MM.1S (cell line): ENCODE measurements at regions not wholly inside any gene's neighbourhood (a gene's known extent, or its start where the extent isn't known, plus 50 kb on each side); places are given as distances from the start of the nearest gene placed in this dataset.

Experiments used
- EZH2 ChIP-seq: fragments of 300-600 bp; sonication (generic); optimal IDR thresholded peaks from 2 replicates; pipeline ENCODE3; 2017; ENCODE audit warnings: low read depth, mild to moderate bottlenecking, antibody characterized with exemption, low read length, mixed read lengths
- EZH2phosphoT487 ChIP-seq: fragments of 300-600 bp; sonication (generic); IDR thresholded peaks from 2 replicates; pipeline ENCODE4 v1.6.1; 2018; ENCODE audit warnings: antibody characterized with exemption, low read length
- TF ChIP-seq, protein P1 (sequence below): fragments of 300-600 bp; sonication (generic); IDR thresholded peaks from 2 replicates; pipeline ENCODE4 v1.5.1; 2016; ENCODE audit warnings: antibody characterized with exemption, low read length, mixed read lengths

DNA sequence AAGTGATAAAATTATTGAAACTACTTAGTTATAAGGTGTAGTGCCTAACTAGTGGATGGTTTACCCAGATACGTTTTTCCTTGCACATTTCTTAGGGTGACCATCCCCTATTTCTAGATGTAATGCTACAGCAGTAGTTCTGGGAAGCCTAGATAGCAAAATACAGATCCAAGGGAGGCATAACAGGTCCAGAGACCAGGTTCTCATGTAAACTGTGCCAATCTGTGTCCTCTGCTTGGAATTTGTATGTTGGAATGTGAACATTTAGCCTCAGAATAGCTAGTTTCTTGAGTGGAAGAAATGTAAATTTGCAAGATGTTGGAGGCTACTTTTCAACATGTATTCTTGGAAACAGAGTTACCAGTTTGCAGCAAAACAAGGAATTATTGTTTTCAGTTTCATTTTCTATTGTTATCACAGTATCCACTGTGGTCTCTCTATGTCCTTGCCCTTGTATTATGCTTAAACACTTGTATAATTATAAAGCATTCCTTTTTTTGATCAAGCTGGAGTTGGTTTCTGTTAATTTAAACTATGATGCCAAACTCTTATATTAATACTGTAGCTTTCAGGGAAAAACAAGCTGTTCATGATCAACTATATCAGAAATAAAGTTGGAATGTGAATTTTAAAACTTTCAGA is 102.0 kb upstream of the BRINP3 start:
- TF ChIP-seq, protein P1, sequence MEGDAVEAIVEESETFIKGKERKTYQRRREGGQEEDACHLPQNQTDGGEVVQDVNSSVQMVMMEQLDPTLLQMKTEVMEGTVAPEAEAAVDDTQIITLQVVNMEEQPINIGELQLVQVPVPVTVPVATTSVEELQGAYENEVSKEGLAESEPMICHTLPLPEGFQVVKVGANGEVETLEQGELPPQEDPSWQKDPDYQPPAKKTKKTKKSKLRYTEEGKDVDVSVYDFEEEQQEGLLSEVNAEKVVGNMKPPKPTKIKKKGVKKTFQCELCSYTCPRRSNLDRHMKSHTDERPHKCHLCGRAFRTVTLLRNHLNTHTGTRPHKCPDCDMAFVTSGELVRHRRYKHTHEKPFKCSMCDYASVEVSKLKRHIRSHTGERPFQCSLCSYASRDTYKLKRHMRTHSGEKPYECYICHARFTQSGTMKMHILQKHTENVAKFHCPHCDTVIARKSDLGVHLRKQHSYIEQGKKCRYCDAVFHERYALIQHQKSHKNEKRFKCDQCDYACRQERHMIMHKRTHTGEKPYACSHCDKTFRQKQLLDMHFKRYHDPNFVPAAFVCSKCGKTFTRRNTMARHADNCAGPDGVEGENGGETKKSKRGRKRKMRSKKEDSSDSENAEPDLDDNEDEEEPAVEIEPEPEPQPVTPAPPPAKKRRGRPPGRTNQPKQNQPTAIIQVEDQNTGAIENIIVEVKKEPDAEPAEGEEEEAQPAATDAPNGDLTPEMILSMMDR: no peak
- no peak for TF ChIP-seq EZH2phosphoT487
- TF ChIP-seq EZH2: no peak
